ENCODE measurements at regions not wholly inside any gene's neighbourhood (a gene's known extent, or its start where the extent isn't known, plus 50 kb on each side); places are given as distances from the start of the nearest gene placed in this dataset.

DNA sequence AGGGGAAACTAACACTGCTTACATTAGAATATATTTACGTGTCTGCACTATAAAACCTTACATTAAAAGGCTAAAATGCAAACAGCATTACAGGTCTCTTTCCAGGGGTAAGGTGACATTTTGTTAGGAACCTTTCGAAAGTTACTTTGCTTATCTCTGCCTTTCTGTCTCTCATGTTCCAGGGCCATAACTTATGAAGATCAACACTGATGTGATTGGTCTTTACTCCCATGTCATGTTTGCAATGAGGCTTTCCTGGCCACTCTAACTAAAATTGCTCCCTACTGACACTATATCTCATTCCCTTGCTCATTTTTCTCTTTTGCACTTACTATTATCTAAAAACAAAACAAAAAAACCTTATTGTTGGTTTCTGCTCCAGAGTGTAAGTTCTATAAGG is 119.0 kb downstream of the JRKL start:
- no peak for TF ChIP-seq CTCF (IDR thresholded peaks at IDR 0.05)
- TF ChIP-seq POLR2A (IDR thresholded peaks at IDR 0.05): no peak
- TF ChIP-seq EP300 (IDR thresholded peaks at IDR 0.05): no peak
